Chondrocyte (in vitro differentiated cells): ENCODE measurements at regions not wholly inside any gene's neighbourhood (a gene's known extent, or its start where the extent isn't known, plus 50 kb on each side); places are given as distances from the start of the nearest gene placed in this dataset.

Experiments
- DNase-seq: peaks from one replicate; pipeline ENCODE4 v3.0.0; 2021; ENCODE audit warnings: mixed read lengths, low spot score
- H3K27ac Mint-ChIP-seq: one replicate; pipeline ENCODE4 v1.8.0; 2021; ENCODE audit warnings: mild to moderate bottlenecking, moderate library complexity, mixed read lengths; ENCODE audit not compliant: unreplicated experiment
- H3K27me3 Mint-ChIP-seq: 2 replicates; pipeline ENCODE4 v1.8.0; 2021; ENCODE audit warnings: low read depth, mixed read lengths
- H3K36me3 Mint-ChIP-seq: 2 replicates; pipeline ENCODE4 v1.8.0; 2021; ENCODE audit warnings: low read depth, mixed read lengths
- H3K4me1 Mint-ChIP-seq: 2 replicates; pipeline ENCODE4 v1.8.0; 2021; ENCODE audit warnings: low read depth, mild to moderate bottlenecking, mixed read lengths
- H3K4me3 Mint-ChIP-seq: one replicate; pipeline ENCODE4 v1.8.0; 2021; ENCODE audit warnings: mild to moderate bottlenecking, moderate library complexity, mixed read lengths; ENCODE audit not compliant: unreplicated experiment
- H3K9me3 Mint-ChIP-seq: 2 replicates; pipeline ENCODE4 v1.8.0; 2021; ENCODE audit warnings: low read depth, mixed read lengths
- CTCF ChIP-seq: fragments of 200-600 bp; sonication (generic); IDR thresholded peaks from 2 replicates; pipeline ENCODE4 v1.5.0; 2021; ENCODE audit warnings: antibody characterized with exemption, mild to moderate bottlenecking, moderate library complexity

DNA sequence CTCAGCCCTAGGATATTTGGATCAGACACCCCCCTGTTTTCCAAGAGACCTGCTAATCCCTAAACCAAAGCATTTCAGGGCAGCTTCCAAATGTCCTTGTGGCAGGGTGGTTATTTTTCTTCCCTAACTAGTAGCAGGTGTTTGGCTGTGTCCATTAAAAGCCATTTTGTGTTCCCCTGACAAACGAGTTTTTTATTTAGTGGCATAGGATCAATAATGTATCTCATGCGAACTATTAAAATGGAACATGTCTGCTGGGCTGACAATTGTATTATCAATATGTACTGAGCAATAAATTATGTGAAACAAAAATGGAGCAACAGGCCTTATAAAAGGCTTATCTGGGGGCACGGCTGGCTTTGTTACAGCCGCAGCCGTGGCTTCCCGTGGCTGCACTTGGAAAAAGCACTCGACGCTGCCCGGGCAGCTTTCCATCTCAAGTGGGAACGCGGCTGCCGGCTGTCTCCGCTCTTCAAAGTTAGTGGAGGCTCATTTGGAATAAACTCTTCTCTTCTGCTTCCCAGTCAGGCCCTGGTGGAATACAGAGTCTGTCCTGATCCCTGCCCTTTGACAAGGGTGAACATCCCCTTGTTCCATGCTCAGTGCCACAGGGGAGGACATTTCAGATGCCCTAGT lies 554.3 kb downstream of the TYW1 start:
- no peak for TF ChIP-seq CTCF
- H3K27ac Mint-ChIP-seq = no peak overlapping the region
- H3K27me3 Mint-ChIP-seq = peaks cover 5% of the 10 kb centered on the region
- no peak for DNase-seq
- H3K36me3 Mint-ChIP-seq = no peaks in the 10 kb centered on the region
- H3K4me1 Mint-ChIP-seq = no peaks in the 10 kb centered on the region
- peaks cover 4% of the 10 kb centered on the region for H3K9me3 Mint-ChIP-seq
- no peak overlapping the region for H3K4me3 Mint-ChIP-seq

- Mint-ChIP-seq H3K4me1 (no peaks in the 10 kb centered on the region), H3K27me3 (peaks cover 3% of the 10 kb centered on the region), H3K9me3 (peaks cover 4% of the 10 kb centered on the region), H3K27ac (no peak overlapping the region), H3K36me3 (no peaks in the 10 kb centered on the region), H3K4me3 (no peak overlapping the region)
- no peak for DNase-seq
- TF ChIP-seq CTCF = no peak
Observed at GRCh38 chr7:67552738-67553137, 556.1 kb downstream of the TYW1 start.

DNA sequence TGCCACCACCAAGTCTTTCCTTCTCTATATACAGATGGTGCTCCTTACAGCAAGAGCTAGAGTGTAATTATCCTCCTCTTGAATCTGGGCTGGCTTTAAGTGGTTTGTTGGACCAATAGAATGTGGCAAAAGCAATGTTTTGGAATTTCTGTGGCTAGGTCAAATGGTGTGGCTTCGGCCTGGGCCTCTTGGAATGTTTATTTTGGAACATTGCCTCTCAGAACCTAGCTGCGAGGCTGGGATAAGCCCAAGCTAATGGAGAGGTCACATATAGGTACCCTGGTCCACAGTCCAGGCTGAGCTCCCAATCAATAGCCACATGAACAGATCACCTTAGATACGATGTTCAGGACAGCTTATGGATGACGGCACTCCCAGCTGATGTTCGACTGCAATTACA lies 556.7 kb downstream of the TYW1 start:
- H3K36me3 Mint-ChIP-seq = no peaks in the 10 kb centered on the region
- no peak for TF ChIP-seq CTCF
- H3K4me1 Mint-ChIP-seq = no peaks in the 10 kb centered on the region
- peaks cover 3% of the 10 kb centered on the region for H3K27me3 Mint-ChIP-seq
- peaks cover 4% of the 10 kb centered on the region for H3K9me3 Mint-ChIP-seq
- no peak for DNase-seq
- H3K27ac Mint-ChIP-seq = no peak overlapping the region
- H3K4me3 Mint-ChIP-seq = no peak overlapping the region

DNA sequence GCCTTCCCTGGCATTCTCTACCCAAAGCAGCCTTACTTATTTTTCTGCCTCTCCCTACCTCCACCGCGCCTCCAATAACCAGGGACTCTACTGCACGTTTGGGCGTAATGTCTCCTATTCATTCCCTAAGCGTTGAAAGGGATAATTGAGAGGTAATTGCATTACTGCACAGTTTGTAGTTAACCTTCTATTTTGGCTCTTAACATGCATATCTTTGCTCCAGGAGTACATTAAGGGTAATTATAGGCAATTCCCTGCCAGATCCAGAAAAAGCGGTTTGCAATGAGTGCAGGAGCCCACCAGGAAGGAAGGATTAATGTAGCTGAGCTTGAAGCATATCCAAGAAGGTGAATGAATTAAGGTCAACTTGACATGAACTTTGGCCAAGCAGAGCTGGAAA lies 558.4 kb downstream of the TYW1 start:
- DNase-seq = no peak
- Mint-ChIP-seq H3K4me3 (no peak overlapping the region), H3K27ac (no peak overlapping the region), H3K4me1 (no peaks in the 10 kb centered on the region), H3K36me3 (no peaks in the 10 kb centered on the region), H3K9me3 (peaks cover 11% of the 10 kb centered on the region), H3K27me3 (peaks cover 3% of the 10 kb centered on the region)
- no peak for TF ChIP-seq CTCF

DNA sequence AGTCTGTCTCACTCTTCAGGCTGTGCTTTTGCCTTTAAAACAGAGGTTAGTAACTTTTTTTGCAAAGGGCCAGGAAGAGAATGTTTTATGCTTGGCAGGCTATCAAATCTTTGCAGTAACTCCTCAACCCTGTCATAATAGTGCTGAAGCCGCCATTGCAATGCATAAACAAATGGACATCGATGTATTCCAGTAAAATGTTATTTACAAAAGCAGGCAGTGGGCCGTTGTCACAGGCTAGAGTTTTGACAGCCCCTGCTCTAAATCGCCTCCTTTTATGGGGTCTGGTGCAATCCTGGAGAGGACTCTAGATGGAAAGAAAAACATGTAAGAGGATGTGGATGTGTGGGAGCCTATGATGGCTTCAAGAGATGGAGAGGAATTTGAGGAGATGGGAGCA lies 568.3 kb downstream of the TYW1 start:
- DNase-seq = no peak
- TF ChIP-seq CTCF = no peak
- Mint-ChIP-seq H3K4me1 (no peaks in the 10 kb centered on the region), H3K36me3 (no peaks in the 10 kb centered on the region), H3K27me3 (peaks cover 3% of the 10 kb centered on the region), H3K4me3 (no peak overlapping the region), H3K27ac (no peak overlapping the region), H3K9me3 (peaks cover 4% of the 10 kb centered on the region)
